ENCODE measurements at regions not wholly inside any gene's neighbourhood (a gene's known extent, or its start where the extent isn't known, plus 50 kb on each side); places are given as distances from the start of the nearest gene placed in this dataset.

DNA sequence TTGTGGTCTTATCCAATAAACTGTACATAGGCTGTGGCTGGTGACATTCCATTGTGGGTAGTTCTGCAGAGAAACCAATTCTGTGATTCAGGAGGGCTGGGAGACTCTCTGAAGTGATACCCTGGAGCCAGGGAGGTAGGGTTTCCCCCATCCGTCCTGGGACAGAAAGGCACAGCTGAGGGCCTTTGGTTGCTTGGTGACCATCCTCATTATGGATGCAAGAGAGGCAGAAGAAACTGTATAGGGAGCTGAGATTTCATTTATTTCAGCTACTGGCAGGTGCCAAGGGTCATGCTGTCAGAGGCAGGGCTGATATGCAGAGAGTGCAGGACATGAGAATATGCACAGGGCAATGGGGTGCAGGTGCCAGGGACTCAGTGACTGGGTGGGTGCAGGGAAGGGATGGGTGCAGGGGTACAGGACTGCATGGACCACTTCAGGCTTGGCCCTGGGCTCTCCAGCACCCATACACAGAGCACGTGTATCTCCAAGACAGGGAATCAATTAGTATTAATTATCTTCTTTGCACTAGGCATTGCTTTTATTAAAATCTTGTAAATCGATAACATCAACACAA, 236.5 kb downstream of the ICE1 start:
- DNase-seq, result no peak

- DNase-seq, result no peak
Measured at GRCh38 chr5:5658226-5658625, 235.7 kb downstream of the ICE1 start.

GRCh38 chr5:5652181-5652580, 229.7 kb downstream of the ICE1 start:
- DNase-seq, result no peak

- no peak for DNase-seq
Measured at GRCh38 chr5:5650949-5651348, 228.5 kb downstream of the ICE1 start.

- DNase-seq, result no peak
Measured at GRCh38 chr5:5650242-5650641, 227.8 kb downstream of the ICE1 start.

- DNase-seq, result no peak
Measured at GRCh38 chr5:5649641-5650040, 227.2 kb downstream of the ICE1 start.

DNA sequence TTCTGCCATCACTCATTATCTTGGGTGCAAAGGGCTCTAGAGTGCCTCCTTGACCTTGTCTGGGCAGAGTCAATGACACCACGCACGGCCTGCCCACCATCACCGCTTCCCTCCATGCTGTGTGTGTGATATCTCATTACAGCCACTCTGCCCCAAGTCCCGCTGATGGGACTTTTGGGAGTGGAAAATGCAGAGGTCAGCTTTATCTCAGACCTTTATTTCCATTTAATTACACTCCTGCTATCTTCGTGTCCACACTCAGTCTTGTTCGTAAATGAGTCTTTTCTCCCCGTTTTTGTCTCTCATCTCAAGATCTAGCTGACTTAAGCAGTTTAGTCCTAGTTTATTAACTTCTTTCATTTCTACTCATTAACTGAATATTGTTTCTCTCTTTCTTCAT, 226.2 kb downstream of the ICE1 start:
- no peak for DNase-seq

GRCh38 chr5:5645891-5646290, 223.4 kb downstream of the ICE1 start:
- no peak for DNase-seq

DNA sequence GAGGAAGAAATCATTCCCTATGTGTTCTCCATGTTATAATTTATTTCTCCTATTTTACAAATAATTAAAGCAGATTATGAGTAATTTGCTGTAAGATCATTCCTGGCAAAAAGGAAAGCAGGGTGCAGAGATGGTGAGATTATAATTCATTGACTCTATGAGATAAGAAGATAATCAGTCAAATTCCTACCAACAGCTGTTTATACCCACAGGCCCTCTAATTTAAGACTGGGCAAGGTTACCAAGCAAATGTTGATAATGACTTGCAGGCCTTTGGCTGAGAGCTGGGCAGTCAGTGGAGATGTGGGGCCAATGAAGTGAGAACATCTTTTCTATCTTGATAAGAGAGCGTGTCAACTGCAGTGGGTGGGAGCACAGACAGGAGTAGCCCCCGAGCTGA, 222.7 kb downstream of the ICE1 start:
- no peak for DNase-seq

DNA sequence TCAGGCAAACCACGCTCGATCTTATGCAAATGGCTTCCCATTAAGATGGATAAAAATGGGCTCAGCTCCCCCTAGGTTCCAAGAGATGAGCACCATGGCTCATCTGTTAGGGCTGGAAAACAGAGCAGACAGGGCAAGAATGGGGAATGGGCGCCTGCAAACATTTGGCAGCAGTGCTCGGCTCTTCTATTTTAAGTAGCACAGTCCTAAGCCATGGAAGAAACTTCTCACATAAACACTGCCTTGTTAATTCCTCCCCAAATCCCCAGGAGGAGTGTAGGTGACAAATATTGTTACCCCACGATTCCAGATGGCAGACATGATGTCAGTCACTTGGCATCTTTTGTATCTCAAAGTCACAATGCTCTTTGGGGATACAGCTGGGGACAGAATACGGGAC, 221.8 kb downstream of the ICE1 start:
- DNase-seq, result no peak

- DNase-seq, result no peak
Measured at GRCh38 chr5:5643481-5643880, 221.0 kb downstream of the ICE1 start.

- DNase-seq, result no peak
Measured at GRCh38 chr5:5638211-5638610, 215.7 kb downstream of the ICE1 start.

DNA sequence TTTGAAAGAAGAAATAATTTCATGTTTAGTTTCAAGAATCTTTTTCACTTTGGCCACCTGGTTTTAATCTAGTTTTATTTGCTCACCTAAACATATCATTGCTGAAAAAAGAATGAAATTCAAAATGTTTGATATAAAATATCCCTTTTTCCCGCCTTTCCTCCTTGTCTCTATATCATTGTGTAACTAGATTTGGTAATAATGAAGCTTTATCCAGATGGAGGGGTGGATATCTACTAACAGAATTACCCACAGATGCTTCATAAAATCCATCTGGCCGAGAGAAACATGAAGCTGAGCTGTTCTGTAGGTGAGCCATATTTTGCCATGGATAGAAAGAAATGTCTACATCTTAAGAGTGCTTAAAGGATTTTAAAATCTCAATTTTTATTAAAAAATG, 214.7 kb downstream of the ICE1 start:
- DNase-seq, result no peak

- no peak for DNase-seq
Measured at GRCh38 chr5:5634817-5635216, 212.3 kb downstream of the ICE1 start.

GRCh38 chr5:5633579-5633978, 211.1 kb downstream of the ICE1 start:
- no peak for DNase-seq

DNA sequence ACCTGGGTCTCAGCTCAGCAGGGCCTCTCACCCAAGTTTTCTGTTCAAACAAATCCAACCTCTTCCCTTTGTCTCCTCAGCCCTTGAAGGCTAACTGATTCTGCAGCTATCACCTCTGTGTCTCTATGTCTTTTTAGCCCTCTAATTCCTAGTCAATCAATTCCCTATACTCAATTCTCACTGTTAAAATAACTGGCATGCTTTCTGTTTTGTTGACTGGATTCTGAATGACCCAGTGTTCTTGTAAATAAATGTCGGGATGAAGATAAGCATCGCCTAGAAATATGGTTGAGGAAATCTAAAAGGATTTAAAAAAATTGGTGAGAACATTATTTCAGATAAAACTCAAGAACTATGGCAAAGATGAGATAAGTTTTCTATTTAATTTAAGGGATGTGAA, 210.2 kb downstream of the ICE1 start:
- no peak for DNase-seq

GRCh38 chr5:5629607-5629978, 207.1 kb downstream of the ICE1 start:
- no peak for DNase-seq

- DNase-seq, result no peak
Measured at GRCh38 chr5:5628866-5629606, 206.6 kb downstream of the ICE1 start.

DNA sequence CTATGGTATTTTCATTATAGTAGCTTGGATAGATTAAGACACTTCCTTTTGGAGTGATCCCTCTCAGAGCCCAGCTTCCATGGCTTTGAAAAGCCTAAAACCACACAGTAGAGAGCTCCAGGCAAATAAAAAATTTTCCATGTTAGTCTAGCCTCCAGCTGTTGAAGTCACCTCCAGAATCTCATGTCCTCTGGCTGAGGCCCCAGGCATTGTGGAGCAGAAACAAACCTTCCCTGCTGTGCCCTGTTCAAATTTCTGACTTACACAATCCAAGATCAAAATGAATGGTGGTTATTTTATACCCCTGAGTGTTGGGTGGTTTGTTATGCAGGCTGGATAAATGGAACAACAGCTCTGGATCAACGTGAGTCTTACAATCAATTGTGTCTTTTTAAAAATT, 203.9 kb downstream of the ICE1 start:
- no peak for DNase-seq

DNA sequence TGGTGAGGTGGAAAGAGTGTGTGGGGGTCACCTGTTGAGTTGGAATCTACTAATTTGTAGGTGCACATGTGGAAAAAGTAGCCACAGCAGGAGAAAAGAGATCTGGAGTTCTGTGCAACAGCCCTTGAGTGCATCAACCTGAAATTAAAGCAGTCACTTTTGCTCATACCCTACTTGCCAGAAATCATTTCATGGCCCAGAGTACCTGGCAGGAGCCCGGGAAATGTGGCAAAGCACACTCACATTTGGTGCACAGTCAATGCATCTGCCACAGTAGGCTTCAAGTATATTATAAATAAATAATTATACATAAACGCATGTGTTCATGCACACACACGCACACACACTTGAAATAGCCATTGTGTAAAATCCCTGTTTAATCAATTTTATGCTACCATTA, 203.0 kb downstream of the ICE1 start:
- DNase-seq, result no peak

DNA sequence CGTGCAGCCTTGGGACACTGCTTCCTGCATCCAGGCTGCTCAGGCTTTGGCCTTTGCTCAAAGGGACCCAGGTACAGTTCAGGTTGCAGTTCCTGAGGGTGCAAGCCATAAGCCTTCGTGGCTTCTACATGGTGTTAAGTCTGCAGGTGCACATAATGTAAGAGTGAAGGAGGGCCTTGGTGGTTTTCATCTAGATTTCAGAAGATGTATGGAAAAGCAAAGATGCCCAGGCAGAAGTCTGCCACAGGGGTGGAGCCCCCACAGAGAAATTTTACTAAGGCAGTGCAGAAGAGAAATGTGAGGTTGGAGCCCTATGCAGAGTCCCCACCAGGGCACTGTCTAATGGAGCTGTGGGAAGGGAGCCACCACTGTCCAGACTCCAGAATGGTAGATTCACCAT, 200.9 kb downstream of the ICE1 start:
- no peak for DNase-seq

GRCh38 chr5:5622806-5623205, 200.3 kb downstream of the ICE1 start:
- no peak for DNase-seq

GRCh38 chr5:5619546-5619945, 197.1 kb downstream of the ICE1 start:
- DNase-seq, result no peak

GRCh38 chr5:5617024-5617423, 194.5 kb downstream of the ICE1 start:
- no peak for DNase-seq

- no peak for DNase-seq
Measured at GRCh38 chr5:5616247-5616895, 193.9 kb downstream of the ICE1 start.

All from bone marrow (tissue), 2 donors.